ENCODE measurements at regions not wholly inside any gene's neighbourhood (a gene's known extent, or its start where the extent isn't known, plus 50 kb on each side); places are given as distances from the start of the nearest gene placed in this dataset.

GRCh38 chr9:96068511-96068910 lies 193.0 kb downstream of the ERCC6L2 start:
- TF ChIP-seq POLR2A (IDR thresholded peaks at IDR 0.05) (no peak), CTCF (IDR thresholded peaks at IDR 0.05) (no peak)

Measured in right lobe of liver (tissue), 4 donors.